ENCODE measurements at regions not wholly inside any gene's neighbourhood (a gene's known extent, or its start where the extent isn't known, plus 50 kb on each side); places are given as distances from the start of the nearest gene placed in this dataset.
"Not testable (repeated sequence)": the region's sequence is repeated elsewhere in the genome, so short reads cannot be mapped to it uniquely, and the experiment has no call there.

- DNase-seq, result no peak
Observed at GRCh38 chr9:105972466-105973204, 278.3 kb downstream of the TMEM38B start.

GRCh38 chr9:105973951-105974351 lies 279.6 kb downstream of the TMEM38B start:
- no peak for DNase-seq

GRCh38 chr9:105975886-105976645 lies 281.7 kb downstream of the TMEM38B start:
- peak in 11 of 58 donors; percentile 10 to 51 (median 21) for DNase-seq

GRCh38 chr9:105978336-105978735 lies 284.0 kb downstream of the TMEM38B start:
- peak in 14 of 58 donors; percentile 9 to 63 (median 26) for DNase-seq

- DNase-seq, result no peak
Observed at GRCh38 chr9:105978826-105979225, 284.5 kb downstream of the TMEM38B start.

- DNase-seq, result no peak
Observed at GRCh38 chr9:105979290-105979689, 284.9 kb downstream of the TMEM38B start.

- no peak for DNase-seq
Observed at GRCh38 chr9:105984714-105985113, 290.4 kb downstream of the TMEM38B start.

- DNase-seq, result peak in 49 of 58 donors; percentile 6 to 81 (median 53)
Observed at GRCh38 chr9:105993116-105993854, 298.9 kb downstream of the TMEM38B start.

GRCh38 chr9:105993921-105994715 lies 299.8 kb downstream of the TMEM38B start:
- no peak for DNase-seq

GRCh38 chr9:105994970-105995369 lies 300.6 kb downstream of the TMEM38B start:
- DNase-seq, result peak in 11 of 58 donors; percentile 4 to 64 (median 31)

GRCh38 chr9:106017198-106017740 lies 322.9 kb downstream of the TMEM38B start:
- no peak for DNase-seq

- DNase-seq, result no peak
Observed at GRCh38 chr9:106019039-106019680, 324.8 kb downstream of the TMEM38B start.

GRCh38 chr9:106019702-106020101 lies 325.4 kb downstream of the TMEM38B start:
- no peak for DNase-seq

- no peak for DNase-seq
Observed at GRCh38 chr9:106020186-106020585, 325.8 kb downstream of the TMEM38B start.

GRCh38 chr9:106023455-106023854 lies 329.1 kb downstream of the TMEM38B start:
- DNase-seq, result no peak

GRCh38 chr9:106025453-106025852 lies 331.1 kb downstream of the TMEM38B start:
- no peak for DNase-seq

GRCh38 chr9:106030146-106030545 lies 335.8 kb downstream of the TMEM38B start:
- not testable (repeated sequence) for DNase-seq

- DNase-seq, result no peak
Observed at GRCh38 chr9:106032978-106033377, 338.6 kb downstream of the TMEM38B start.

- peak in 2 of 58 donors; percentile 4 to 12 for DNase-seq
Observed at GRCh38 chr9:106035806-106036205, 341.5 kb downstream of the TMEM38B start.

Measured in anterior cingulate cortex (tissue), 58 donors.